Ishikawa (cell line): ENCODE measurements at regions not wholly inside any gene's neighbourhood (a gene's known extent, or its start where the extent isn't known, plus 50 kb on each side); places are given as distances from the start of the nearest gene placed in this dataset.

ENCODE experiments used
- CEBPB ChIP-seq: IDR thresholded peaks from 2 replicates; pipeline ENCODE4 v1.6.1; 2012
- CREB1 ChIP-seq: IDR thresholded peaks from 2 replicates; pipeline ENCODE4 v1.6.1; 2012; ENCODE audit warnings: low read depth
- EGR1 ChIP-seq: IDR thresholded peaks from 2 replicates; pipeline ENCODE4 v1.6.1; 2012
- EP300 ChIP-seq: IDR thresholded peaks from 2 replicates; pipeline ENCODE4 v1.6.1; 2012; ENCODE audit warnings: borderline replicate concordance
- FOXM1 ChIP-seq: IDR thresholded peaks from 2 replicates; pipeline ENCODE4 v1.6.1; 2012; ENCODE audit warnings: low read depth, borderline replicate concordance
- MAX ChIP-seq: IDR thresholded peaks from 2 replicates; pipeline ENCODE4 v1.6.1; 2012
- RAD21 ChIP-seq: IDR thresholded peaks from 2 replicates; pipeline ENCODE4 v1.6.1; 2012; ENCODE audit warnings: low read depth
- REST ChIP-seq: IDR thresholded peaks from 2 replicates; pipeline ENCODE4 v1.6.1; 2012; ENCODE audit warnings: low read depth, mild to moderate bottlenecking
- TAF1 ChIP-seq: IDR thresholded peaks from 2 replicates; pipeline ENCODE4 v1.6.1; 2012; ENCODE audit warnings: low read depth, mild to moderate bottlenecking
- TCF12 ChIP-seq: IDR thresholded peaks from 2 replicates; pipeline ENCODE4 v1.6.1; 2012; ENCODE audit warnings: low read depth
- TEAD4 ChIP-seq: IDR thresholded peaks from 2 replicates; pipeline ENCODE4 v1.6.1; 2012
- USF1 ChIP-seq: IDR thresholded peaks from 2 replicates; pipeline ENCODE4 v1.6.1; 2012
- YY1 ChIP-seq: IDR thresholded peaks from 2 replicates; pipeline ENCODE4 v1.6.1; 2012; ENCODE audit warnings: low read depth
- ZBTB7A ChIP-seq: IDR thresholded peaks from 2 replicates; pipeline ENCODE4 v1.6.1; 2012; ENCODE audit warnings: low read depth

GRCh38 chr7:94280851-94281250 is 113.8 kb upstream of the COL1A2 start:
- TF ChIP-seq MAX (no peak), FOXM1 (no peak), YY1 (no peak), CEBPB (no peak), EP300 (no peak), RAD21 (no peak), USF1 (no peak), EGR1 (no peak), REST (no peak), TEAD4 (no peak), TAF1 (no peak), CREB1 (no peak), TCF12 (no peak), ZBTB7A (no peak)
